SW 1271 (cell line): ENCODE measurements at regions not wholly inside any gene's neighbourhood (a gene's known extent, or its start where the extent isn't known, plus 50 kb on each side); places are given as distances from the start of the nearest gene placed in this dataset.

ENCODE experiments used
- DNase-seq, 2 experiments: peaks; one replicate each; lab custom pipeline; 2025; lab: John Stamatoyannopoulos, UW

GRCh38 chr6:21648475-21649050 is 55.0 kb downstream of the SOX4 start:
- no peak for DNase-seq

- DNase-seq, result no peak
Observed at GRCh38 chr6:21653323-21653722, 59.8 kb downstream of the SOX4 start.

GRCh38 chr6:21653905-21654304 is 60.4 kb downstream of the SOX4 start:
- no peak for DNase-seq

- DNase-seq, result no peak
Observed at GRCh38 chr6:21654361-21654760, 60.8 kb downstream of the SOX4 start.

- DNase-seq, result no peak
Observed at GRCh38 chr6:21663966-21664313, 70.4 kb downstream of the SOX4 start.

GRCh38 chr6:21664314-21665109 is 71.0 kb downstream of the SOX4 start:
- DNase-seq, result no peak

GRCh38 chr6:21665110-21665391 is 71.5 kb downstream of the SOX4 start:
- DNase-seq, result no peak

- no peak for DNase-seq
Observed at GRCh38 chr6:21665392-21666200, 72.0 kb downstream of the SOX4 start.

- no peak for DNase-seq
Observed at GRCh38 chr6:21666201-21666691, 72.7 kb downstream of the SOX4 start.

- DNase-seq, result no peak
Observed at GRCh38 chr6:21666853-21667681, 73.5 kb downstream of the SOX4 start.

GRCh38 chr6:21668795-21669194 is 75.2 kb downstream of the SOX4 start:
- no peak for DNase-seq

- no peak for DNase-seq
Observed at GRCh38 chr6:21676769-21677168, 83.2 kb downstream of the SOX4 start.

- peak in 1 of 2 experiments; percentile 12 for DNase-seq
Observed at GRCh38 chr6:21678990-21679389, 85.4 kb downstream of the SOX4 start.

GRCh38 chr6:21679761-21680265 is 86.3 kb downstream of the SOX4 start:
- DNase-seq, result peak in 1 of 2 experiments; percentile 35

GRCh38 chr6:21680611-21681010 is 87.1 kb downstream of the SOX4 start:
- no peak for DNase-seq

GRCh38 chr6:21690489-21690888 is 96.9 kb downstream of the SOX4 start:
- no peak for DNase-seq

- no peak for DNase-seq
Observed at GRCh38 chr6:21691685-21692346, 98.3 kb downstream of the SOX4 start.

GRCh38 chr6:21692721-21693120 is 99.2 kb downstream of the SOX4 start:
- no peak for DNase-seq

- DNase-seq, result no peak
Observed at GRCh38 chr6:21694168-21694567, 100.6 kb downstream of the SOX4 start.

GRCh38 chr6:21707524-21708319 is 114.2 kb downstream of the SOX4 start:
- no peak for DNase-seq

GRCh38 chr6:21708320-21708580 is 114.7 kb downstream of the SOX4 start:
- DNase-seq, result no peak
